Left hindlimb (tissue), 1 donor: ENCODE measurements at regions not wholly inside any gene's neighbourhood (a gene's known extent, or its start where the extent isn't known, plus 50 kb on each side); places are given as distances from the start of the nearest gene placed in this dataset.
"Not testable (repeated sequence)": the region's sequence is repeated elsewhere in the genome, so short reads cannot be mapped to it uniquely, and the experiment has no call there.

Source experiments
- DNase-seq: peaks from one replicate; pipeline ENCODE4 v3.0.0-alpha.2; 2018

- DNase-seq: no peak
Measured at GRCh38 chr12:28063355-28063880, 90.9 kb upstream of the PTHLH start.

- no peak for DNase-seq
Measured at GRCh38 chr12:28065374-28065773, 92.8 kb upstream of the PTHLH start.

DNA sequence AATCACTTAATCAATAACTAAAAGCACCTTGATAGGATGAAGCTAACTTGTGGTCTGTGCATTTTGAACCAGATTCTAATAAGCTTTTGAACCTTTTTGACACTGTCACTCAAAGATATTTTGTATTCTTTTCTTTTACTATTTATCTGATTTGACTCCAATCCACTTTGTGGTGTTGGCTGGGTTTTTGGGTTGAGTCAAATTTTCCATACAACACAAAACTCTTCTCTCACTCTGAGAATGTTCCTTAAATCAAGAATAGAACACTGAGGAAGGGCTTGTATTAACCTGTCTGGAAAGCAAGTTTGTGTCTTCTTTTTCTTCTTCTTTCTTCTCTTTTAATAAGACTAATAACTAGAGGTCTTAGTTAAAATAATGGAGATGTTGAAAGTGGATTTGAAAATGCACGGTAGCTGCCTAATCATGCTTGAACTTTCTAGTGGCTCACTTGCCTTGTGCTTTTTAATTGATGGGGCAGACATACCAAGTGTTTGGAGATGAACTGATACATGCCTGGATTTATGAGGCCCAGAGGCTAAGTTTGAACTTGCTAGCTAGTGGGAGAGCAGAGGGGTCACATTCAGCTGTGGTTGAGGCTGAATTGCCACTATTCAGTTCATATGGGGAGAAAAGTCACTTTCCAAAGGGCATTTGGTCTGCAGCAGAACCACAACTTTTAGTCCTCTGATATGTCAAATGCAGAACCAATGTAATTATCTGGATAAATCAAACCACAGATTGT, 93.5 kb upstream of the PTHLH start:
- no peak for DNase-seq

GRCh38 chr12:28066879-28067278, 94.3 kb upstream of the PTHLH start:
- no peak for DNase-seq

DNA sequence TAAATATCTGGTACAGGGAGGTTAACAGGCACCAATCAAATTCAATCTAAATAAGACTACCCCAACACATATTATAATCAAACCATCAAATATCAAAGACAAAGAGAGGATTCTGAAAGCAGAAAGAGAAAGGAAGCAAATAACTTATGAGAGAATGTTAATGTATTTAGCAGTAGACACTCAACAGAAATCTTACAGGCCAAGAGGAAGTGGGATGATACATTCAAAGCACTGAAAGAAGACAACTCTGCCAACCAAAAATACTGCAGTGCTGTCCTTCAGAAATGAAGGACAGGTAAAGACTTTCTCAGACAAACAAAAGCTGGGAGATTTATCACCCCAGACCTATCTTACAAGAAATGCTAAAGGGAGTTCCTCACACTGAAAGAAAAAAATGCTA, 95.9 kb upstream of the PTHLH start:
- no peak for DNase-seq

DNA sequence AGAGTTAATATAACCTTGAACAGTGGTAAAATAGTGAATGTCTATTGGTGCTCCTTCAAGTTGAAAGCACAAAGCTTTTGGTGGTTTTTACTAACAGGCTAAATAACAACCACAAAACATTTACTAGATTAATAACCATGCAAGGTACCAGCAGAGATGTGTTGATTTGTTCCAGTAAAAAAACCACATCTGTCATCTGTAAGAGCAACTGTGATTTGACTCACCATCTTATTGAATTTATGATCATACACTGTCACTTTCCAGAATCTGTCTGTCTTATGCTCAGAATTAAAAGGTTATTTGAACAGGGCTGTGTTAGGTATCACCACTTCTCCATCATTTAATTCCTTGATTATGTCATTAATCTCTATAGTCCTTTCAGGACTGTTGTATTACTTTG, 107.0 kb upstream of the PTHLH start:
- no peak for DNase-seq

DNA sequence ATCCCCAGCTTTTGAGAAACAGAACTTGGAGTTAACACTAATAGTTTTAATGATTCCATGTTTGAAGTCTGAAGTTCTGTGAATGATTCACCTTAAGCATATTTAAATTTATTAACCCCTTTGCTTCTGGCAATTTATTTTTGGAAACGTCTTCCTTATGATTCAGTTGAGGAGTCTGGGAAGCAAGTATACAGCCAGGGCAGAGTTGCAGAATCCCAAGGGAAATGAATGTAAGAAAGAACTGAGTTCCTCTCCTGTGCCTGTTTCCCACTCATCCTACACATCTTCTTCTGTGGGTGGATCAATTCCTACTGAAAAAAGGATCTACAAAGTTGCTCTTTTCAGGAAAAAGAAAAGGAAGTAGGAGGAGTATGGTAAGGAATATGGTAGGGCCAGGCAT, 108.2 kb upstream of the CCDC91 start:
- DNase-seq: no peak

- DNase-seq: no peak
Measured at GRCh38 chr12:28083840-28084678, 106.2 kb upstream of the CCDC91 start.

GRCh38 chr12:28086521-28087155, 103.6 kb upstream of the CCDC91 start:
- DNase-seq: no peak

DNA sequence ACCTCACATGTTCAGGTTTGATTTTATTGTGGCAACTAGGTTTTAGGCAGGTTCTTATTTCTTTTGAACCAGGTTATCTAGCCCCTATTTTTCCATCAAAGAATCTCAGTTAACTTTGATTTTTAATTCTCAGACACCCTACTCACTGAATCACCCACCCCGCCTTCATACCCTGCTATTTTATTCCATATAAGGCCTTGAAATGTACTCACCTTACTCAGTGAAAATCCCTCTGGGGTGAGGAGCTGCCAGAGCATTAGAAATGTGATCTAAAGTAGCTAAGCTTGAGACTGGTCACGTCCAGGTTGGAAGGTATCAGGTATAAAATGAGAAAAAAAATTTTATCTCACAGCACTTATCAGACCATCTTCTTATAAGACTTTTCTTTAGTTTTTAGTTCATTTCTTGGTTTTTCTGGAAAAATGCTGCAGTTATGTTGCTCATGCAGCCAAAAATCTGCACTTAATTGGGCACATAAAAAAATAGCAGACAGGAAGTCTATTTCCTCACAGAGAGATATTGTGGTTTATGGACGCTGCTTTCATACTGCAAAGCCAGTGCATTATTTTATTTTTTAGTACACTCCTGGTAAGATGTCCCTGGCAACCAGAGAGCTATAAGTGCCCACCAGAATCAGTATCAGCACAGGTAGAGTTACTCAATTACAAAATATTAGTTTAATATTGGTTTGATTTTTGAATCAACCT, 101.5 kb upstream of the CCDC91 start:
- no peak for DNase-seq

- no peak for DNase-seq
Measured at GRCh38 chr12:28089338-28089737, 100.9 kb upstream of the CCDC91 start.

DNA sequence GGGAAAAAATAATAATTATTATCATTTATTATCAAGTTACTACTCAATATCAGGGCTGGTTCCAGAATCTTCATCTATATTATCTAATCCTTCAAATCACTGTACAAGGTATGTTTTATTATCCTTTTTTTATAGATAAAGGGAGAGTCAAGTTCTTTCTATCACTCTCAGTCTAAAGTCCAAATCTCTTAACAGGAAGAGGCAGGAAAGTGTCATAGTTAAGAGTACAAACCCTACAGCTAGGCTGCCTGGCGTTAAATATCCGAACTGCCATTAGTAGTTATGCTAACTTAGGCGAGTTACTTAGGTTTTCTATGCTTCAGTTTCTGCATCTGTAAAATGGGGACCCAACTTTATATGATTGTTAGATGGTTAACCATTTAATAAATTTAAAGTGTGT, 99.4 kb upstream of the CCDC91 start:
- no peak for DNase-seq

- no peak for DNase-seq
Measured at GRCh38 chr12:28092396-28092795, 97.9 kb upstream of the CCDC91 start.

DNA sequence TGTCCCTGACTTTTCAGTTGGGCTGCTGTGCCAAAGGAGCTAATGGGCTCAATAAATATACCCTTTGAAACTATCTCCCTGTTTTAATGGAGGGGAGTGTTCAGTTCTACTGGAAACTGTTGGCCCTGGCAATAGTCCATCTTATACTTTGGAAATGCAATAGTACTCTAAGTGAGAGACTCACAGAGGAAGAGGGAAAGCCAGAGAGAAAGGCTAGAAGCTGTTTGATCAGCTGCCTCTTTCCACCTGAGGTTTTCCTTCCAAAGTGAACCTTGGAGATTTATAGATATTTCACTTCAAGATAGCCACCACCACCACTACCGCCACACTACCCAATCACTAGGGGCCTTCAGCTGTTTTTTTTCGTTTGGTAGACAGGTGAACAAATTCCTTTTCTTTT, 93.6 kb upstream of the CCDC91 start:
- DNase-seq: no peak

GRCh38 chr12:28097221-28097620, 93.0 kb upstream of the CCDC91 start:
- no peak for DNase-seq

- not testable (repeated sequence) for DNase-seq
Measured at GRCh38 chr12:28099245-28099644, 91.0 kb upstream of the CCDC91 start.

GRCh38 chr12:28099871-28100270, 90.4 kb upstream of the CCDC91 start:
- no peak for DNase-seq

DNA sequence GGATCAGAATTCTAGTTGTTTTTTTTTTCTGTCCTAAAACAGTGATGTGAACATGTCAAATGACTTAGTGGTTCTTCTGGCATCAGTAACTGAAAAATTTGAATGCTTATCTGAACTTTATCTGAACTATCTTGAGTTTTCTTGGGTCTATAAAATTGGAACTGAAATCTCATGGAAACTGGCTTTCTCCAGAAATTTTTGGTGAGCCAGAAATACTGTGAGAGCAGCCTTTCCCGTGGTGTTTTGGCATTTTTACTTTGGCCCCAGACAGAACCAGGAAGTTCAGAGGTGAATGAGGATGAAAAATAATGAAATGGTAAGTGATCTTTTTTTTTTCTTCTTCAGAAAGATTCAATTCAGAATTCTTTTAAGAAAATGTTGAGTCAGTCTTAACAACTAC, 89.5 kb upstream of the CCDC91 start:
- DNase-seq: no peak

GRCh38 chr12:28104316-28104715, 85.9 kb upstream of the CCDC91 start:
- no peak for DNase-seq

DNA sequence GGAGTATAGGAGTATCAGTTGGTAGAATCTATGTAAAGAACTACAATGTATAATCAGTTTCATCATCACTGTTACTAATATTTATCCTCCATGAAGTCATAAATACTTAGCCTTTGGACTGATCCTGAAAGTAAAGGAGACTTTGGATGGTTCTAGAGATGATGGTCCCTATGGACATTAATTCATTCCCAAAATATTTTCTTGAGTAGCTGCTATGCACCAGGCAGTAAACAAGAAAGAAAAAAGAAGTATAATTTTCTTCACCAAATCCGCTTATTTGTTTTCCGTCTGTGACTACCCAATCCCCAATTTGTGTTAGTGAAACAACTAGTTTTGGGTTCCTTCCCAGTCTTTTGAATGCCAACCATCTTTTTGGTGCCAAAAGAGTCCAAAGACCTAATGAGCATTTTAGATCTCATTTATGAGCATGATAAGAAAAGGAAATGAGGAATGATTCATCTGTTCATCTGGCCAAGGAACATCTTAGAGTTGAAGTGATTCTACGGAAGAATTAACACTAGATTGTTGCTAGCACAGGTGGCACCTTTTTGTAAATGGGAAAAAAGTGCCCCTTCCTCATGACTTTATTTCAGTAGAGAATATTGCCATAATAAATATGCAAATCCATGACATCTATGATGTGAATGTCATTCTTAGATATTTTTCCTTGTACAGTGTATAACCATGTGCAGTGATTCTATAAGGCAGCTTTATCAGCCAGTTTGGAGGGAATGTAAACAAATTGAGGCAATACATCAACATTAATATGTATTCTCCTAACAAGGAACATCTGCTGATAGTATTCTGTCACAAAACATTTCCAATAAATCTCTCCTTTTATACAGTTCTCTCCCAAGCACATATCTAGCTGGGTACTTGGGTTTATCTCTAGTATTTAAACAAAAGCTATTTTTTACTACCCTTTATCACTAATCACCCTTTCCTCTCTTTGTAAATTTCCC, 85.1 kb upstream of the CCDC91 start:
- no peak for DNase-seq

- no peak for DNase-seq
Measured at GRCh38 chr12:28107679-28108078, 82.6 kb upstream of the CCDC91 start.

GRCh38 chr12:28108599-28108998, 81.7 kb upstream of the CCDC91 start:
- no peak for DNase-seq
